HFF-Myc (cell line): ENCODE measurements at regions not wholly inside any gene's neighbourhood (a gene's known extent, or its start where the extent isn't known, plus 50 kb on each side); places are given as distances from the start of the nearest gene placed in this dataset.
A peak's percentile ranks its signal among the peaks of the same experiment; 100 is the strongest.

ENCODE experiments used
- DNase-seq: peaks from one replicate; pipeline ENCODE4 v3.0.0-alpha.2; 2011; ENCODE audit warnings: low read depth; ENCODE audit errors: extremely low read depth
- H3K4me3 ChIP-seq: replicated peaks from 2 replicates; pipeline ENCODE4 v1.5.1; 2011; ENCODE audit warnings: low read depth, mild to moderate bottlenecking, control low read depth, low read length
- CTCF ChIP-seq: IDR thresholded peaks from 2 replicates; pipeline ENCODE4 v1.5.1; 2012; ENCODE audit warnings: mild to moderate bottlenecking, low read depth, low read length, control low read depth; ENCODE audit errors: missing control alignments

GRCh38 chr1:78291418-78291817, 199.4 kb upstream of the PTGFR start:
- TF ChIP-seq CTCF = no peak
- DNase-seq = no peak
- no peak overlapping the region for H3K4me3 ChIP-seq

- DNase-seq = no peak
- TF ChIP-seq CTCF = no peak
- no peak overlapping the region for H3K4me3 ChIP-seq
Measured at GRCh38 chr1:78291872-78292271, 198.9 kb upstream of the PTGFR start.

- peak; percentile 82 for DNase-seq
- no peak overlapping the region for H3K4me3 ChIP-seq
- no peak for TF ChIP-seq CTCF
Measured at GRCh38 chr1:78292361-78292760, 198.4 kb upstream of the PTGFR start.

GRCh38 chr1:78297836-78298235, 192.9 kb upstream of the PTGFR start:
- peak; percentile 16 for DNase-seq

GRCh38 chr1:78298349-78298748, 192.4 kb upstream of the PTGFR start:
- no peak for TF ChIP-seq CTCF

More at GRCh38 chr1:78297836-78298235, 192.9 kb upstream of the PTGFR start:
- H3K4me3 ChIP-seq = no peak overlapping the region
- no peak for TF ChIP-seq CTCF

GRCh38 chr1:78301141-78301540, 189.6 kb upstream of the PTGFR start:
- DNase-seq = no peak
- H3K4me3 ChIP-seq = no peak overlapping the region
- TF ChIP-seq CTCF = no peak

More at GRCh38 chr1:78298349-78298748, 192.4 kb upstream of the PTGFR start:
- H3K4me3 ChIP-seq = no peak overlapping the region
- no peak for DNase-seq

- no peak for DNase-seq
- TF ChIP-seq CTCF = no peak
Measured at GRCh38 chr1:78303620-78304019, 187.2 kb upstream of the PTGFR start.

More at GRCh38 chr1:78303620-78304019, 187.2 kb upstream of the PTGFR start:
- H3K4me3 ChIP-seq = no peak overlapping the region
